ENCODE measurements at regions not wholly inside any gene's neighbourhood (a gene's known extent, or its start where the extent isn't known, plus 50 kb on each side); places are given as distances from the start of the nearest gene placed in this dataset.

DNA sequence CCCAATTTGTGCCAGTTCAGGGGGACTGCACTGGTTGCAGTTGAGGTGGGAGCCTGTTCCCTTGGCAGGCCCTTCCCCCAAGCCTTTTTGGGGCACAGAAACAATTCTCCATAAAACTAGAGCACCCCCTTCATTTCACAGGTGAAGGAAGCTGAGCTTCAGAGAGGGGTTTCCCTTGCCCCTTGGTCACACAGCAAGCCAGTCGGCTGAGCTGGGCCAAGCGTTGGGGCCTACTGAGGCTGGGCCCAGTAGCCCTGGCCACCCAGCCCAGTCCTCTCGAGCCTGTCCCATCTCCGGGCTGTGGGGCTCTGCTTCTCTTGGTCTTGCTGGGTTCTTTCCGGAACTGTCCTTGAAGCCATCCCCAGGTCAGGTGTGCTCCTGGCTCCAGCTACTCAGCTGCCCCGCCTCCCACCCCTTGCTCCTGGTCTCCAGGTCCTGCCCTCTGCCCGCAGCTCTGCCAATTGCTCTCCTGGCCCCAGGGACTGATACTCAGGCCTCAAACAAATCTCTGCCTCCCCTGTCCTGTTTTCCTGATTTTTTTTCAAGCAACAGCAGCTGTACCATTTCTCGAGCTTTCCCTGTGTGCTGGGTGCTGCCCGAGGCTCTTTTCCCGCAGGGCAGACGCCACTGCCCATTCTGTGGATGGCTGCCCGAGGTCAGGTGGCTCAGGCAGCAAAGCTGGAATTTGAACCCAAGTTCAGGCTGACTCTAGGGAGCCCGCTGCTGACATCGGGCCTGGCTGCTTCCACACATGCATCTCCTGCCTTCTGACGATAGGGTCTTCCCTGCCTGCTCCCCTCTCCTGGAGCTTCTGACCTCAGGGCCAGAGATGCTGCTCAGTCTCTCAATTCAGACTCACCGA lies 87.4 kb upstream of the NKD1 start:
- no peak overlapping the region for H3K4me3 ChIP-seq (ENCODE audit: low read depth, low read length)
- no peak for DNase-seq (ENCODE audit: low read depth)
- TF ChIP-seq, protein P1, sequence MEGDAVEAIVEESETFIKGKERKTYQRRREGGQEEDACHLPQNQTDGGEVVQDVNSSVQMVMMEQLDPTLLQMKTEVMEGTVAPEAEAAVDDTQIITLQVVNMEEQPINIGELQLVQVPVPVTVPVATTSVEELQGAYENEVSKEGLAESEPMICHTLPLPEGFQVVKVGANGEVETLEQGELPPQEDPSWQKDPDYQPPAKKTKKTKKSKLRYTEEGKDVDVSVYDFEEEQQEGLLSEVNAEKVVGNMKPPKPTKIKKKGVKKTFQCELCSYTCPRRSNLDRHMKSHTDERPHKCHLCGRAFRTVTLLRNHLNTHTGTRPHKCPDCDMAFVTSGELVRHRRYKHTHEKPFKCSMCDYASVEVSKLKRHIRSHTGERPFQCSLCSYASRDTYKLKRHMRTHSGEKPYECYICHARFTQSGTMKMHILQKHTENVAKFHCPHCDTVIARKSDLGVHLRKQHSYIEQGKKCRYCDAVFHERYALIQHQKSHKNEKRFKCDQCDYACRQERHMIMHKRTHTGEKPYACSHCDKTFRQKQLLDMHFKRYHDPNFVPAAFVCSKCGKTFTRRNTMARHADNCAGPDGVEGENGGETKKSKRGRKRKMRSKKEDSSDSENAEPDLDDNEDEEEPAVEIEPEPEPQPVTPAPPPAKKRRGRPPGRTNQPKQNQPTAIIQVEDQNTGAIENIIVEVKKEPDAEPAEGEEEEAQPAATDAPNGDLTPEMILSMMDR (IDR thresholded peaks at IDR 0.05; ENCODE audit: insufficient read depth, low read depth, low read length), result no peak

DNA sequence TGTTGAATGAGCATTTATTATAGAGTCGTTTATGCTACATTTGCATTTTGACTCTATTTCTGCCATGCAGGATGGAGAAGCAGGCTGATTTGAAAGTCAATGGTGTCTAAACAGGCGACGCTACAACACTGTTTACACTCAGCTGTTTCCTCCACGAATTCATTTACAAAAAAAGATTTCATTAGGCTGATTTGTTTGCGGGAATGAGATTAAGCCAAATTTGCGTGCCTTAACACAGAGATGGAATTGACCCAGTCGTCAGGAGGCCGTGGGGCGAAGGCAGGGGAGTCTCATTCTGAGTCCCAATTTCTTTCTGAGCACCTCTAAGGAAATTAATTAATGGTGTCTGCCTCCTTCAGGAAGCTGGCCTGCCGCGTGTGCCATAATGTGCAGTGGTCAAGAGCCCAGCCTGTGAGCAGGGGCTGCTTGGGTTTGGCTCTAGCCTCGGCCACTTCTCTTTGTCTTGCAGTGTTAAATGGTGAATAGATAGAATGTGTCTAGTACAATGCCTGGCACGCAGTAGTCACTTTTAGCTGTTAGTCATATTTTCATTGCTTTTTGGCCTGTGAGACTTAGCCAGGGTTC lies 88.6 kb upstream of the NKD1 start:
- TF ChIP-seq, protein P1 (IDR thresholded peaks at IDR 0.05; ENCODE audit: insufficient read depth, low read depth, low read length), result no peak
- DNase-seq (ENCODE audit: low read depth), result no peak
- H3K4me3 ChIP-seq (ENCODE audit: low read depth, low read length), result no peak overlapping the region

DNA sequence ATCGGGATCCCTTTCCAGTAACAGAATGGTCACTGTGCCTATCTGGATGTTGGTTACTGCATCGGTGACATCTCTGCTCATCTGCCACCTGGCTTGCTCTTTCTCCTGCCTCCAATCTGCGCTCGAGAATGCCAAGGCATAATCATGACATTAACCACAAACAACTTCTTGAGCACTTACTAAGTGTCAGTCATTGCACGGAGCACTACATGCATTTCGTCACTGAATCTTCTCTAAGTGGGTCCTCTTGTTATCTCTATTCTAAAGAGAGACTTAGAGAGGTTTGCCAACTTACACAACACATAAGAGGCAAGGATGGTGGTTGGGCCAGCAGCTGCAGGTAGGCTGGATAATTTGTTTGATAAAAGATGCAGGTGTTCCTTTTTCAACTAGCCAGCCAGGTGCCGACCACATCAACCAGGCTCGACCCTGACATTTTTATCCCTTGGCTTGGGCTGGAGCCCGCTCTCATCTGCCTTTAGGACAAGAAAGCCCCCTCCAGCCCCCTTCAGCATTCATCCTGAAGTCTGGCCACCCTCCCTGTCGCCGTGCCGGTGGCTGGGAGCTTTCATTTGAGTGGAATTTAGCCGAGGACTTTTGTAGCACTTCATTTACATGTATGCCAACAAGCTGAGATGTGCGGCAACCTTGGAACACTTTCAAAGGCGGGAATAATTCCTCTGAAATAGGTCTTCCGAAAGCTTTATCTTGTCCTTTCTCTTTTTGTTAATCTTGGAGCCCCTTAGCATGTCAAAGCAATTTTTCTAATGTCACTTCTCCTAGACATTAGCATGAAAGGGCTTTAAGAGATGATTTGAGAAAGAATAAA lies 89.3 kb upstream of the NKD1 start:
- H3K4me3 ChIP-seq (ENCODE audit: low read depth, low read length), result no peak overlapping the region
- TF ChIP-seq, protein P1 (IDR thresholded peaks at IDR 0.05; ENCODE audit: insufficient read depth, low read depth, low read length), result no peak
- no peak for DNase-seq (ENCODE audit: low read depth)

DNA sequence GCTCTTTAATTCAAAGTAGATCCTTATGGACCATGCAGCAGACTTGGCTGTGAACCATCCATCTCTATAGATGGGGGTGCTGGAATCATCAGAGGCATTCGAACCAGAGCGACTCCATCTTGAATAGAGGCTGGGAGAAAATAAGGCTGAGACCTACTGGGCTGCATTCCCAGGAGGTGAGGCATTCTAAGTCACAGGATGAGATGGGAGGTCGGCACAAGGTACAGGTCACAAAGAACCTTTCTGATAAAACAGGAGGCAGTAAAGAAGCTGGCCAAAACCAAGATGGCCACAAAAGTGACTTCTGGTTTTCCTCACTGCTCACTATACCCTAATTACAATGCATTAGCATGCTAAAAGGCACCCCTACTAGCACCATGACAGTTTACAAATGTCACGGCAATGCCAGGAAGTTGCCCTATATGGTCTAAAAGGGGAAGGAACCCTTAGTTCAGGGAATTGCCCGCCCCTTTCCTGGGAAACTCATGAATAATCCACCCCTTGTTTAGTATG lies 89.2 kb upstream of the BRD7 start:
- TF ChIP-seq, protein P1 (IDR thresholded peaks at IDR 0.05; ENCODE audit: insufficient read depth, low read depth, low read length), result no peak
- H3K4me3 ChIP-seq (ENCODE audit: low read depth, low read length), result no peak overlapping the region
- no peak for DNase-seq (ENCODE audit: low read depth)

DNA sequence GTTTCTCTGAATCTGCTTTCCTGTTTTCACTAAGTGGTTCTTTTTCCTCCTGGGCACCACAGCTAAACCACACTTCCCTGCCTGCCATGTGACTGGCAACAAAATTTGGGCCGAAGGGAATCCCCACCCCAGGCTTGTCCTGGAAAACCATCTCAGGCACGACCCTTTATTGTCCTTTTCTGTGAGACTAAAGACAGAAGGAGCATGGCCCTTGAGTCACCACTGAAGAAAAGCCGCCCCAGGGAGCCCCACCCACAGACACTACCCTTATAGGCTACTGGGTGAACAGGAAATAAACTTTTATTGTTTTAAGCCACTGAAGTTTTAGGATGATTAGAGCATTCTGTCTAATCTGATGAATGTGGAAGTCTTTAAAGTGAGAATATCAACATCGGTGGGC lies 88.6 kb upstream of the BRD7 start:
- DNase-seq (ENCODE audit: low read depth), result no peak
- TF ChIP-seq, protein P1 (IDR thresholded peaks at IDR 0.05; ENCODE audit: insufficient read depth, low read depth, low read length), result no peak
- H3K4me3 ChIP-seq (ENCODE audit: low read depth, low read length), result no peak overlapping the region

DNA sequence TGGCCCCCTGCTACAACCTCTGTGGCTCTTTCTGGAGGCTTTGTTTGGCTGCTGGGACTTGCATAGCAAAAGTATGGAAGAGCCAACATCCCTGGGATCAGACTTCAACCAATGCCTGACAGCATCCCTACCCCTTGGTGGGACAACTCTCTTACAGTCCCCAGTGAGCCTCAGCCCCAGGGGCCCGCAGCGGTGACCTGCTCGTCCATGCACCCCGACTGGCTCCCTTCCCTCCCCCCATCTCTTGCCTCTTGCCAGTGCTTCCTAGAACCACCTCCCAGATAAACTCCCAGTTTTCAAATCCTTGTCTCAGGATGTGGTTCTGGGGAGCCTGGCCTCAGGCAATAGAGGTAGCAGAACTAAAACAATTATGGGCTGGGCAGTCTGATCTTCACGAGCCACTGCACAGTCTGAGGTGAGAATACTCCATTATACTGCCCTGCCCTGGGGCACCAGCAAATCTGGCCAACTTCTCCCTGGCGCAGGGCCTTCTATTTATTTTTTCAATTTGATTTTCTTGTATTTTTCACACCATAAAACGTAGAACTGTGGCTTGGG lies 86.6 kb upstream of the BRD7 start:
- TF ChIP-seq, protein P1 (IDR thresholded peaks at IDR 0.05; ENCODE audit: insufficient read depth, low read depth, low read length), result no peak
- H3K4me3 ChIP-seq (ENCODE audit: low read depth, low read length), result no peak overlapping the region
- no peak for DNase-seq (ENCODE audit: low read depth)

Measured in fibroblast of villous mesenchyme (primary cell).